Endothelial cell of umbilical vein (primary cell): ENCODE measurements at regions not wholly inside any gene's neighbourhood (a gene's known extent, or its start where the extent isn't known, plus 50 kb on each side); places are given as distances from the start of the nearest gene placed in this dataset.

Experiments
- BruUV-seq: library from RNA; stranded (reverse); fragments of 400-500 nt; replicated peaks from 2 replicates; lab custom pipeline; 2021; lab: Mats Ljungman, UMichigan
- CTCF ChIA-PET: fragments of 300-600, 350-600 bp; sonication (Branson Sonifier 250); formaldehyde crosslinking; loops from one replicate; lab custom pipeline; 2021; ENCODE audit warnings: antibody characterized with exemption, inconsistent platforms; lab: Charles Lee
- POLR2A ChIA-PET: fragments of 300-600, 350-600 bp; sonication (Branson Sonifier 250); formaldehyde crosslinking; loops from one replicate; lab custom pipeline; 2021; ENCODE audit warnings: antibody characterized with exemption, inconsistent platforms; lab: Charles Lee
- DNase-seq: peaks from one replicate; pipeline ENCODE4 v3.0.0-alpha.2; 2011; ENCODE audit warnings: low read depth, low spot score
- FAIRE-seq: peaks from 2 replicates; lab custom pipeline; 2011; peaks lifted over from hg19 to GRCh38; lab: Jason Lieb, UNC
- H2AFZ ChIP-seq: 2 replicates; pipeline ENCODE4 v1.6.0; 2012; ENCODE audit warnings: low read depth, low read length, control low read depth, inconsistent platforms
- H3K27ac ChIP-seq: 2 replicates; pipeline ENCODE4 v1.5.1; 2011; ENCODE audit warnings: low read depth, mild to moderate bottlenecking, control low read depth, low read length, moderate library complexity; ENCODE audit not compliant: insufficient read depth
- H3K27me3 ChIP-seq, 2 experiments: 2 replicates each; pipeline versions ENCODE4 v1.6.0 to v1.6.1; 2011; ENCODE audit warnings: low read length in 2 of 2, mixed read lengths in 1 of 2; ENCODE audit not compliant: control insufficient read depth in 2 of 2, insufficient read depth in 2 of 2
- H3K36me3 ChIP-seq, 2 experiments: 2 replicates in 1 of 2; 3 replicates in 1 of 2; pipeline ENCODE4 v1.5.1; 2011; ENCODE audit warnings: low read length in 2 of 2, mild to moderate bottlenecking in 1 of 2, moderate library complexity in 1 of 2; ENCODE audit not compliant: control insufficient read depth in 2 of 2, insufficient read depth in 2 of 2; ENCODE audit errors: extremely low read depth in 1 of 2
- H3K4me1 ChIP-seq: 3 replicates; pipeline ENCODE4 v1.5.1; 2011; ENCODE audit warnings: mild to moderate bottlenecking, low read length; ENCODE audit not compliant: control insufficient read depth, insufficient read depth; ENCODE audit errors: extremely low read depth
- H3K4me2 ChIP-seq: 2 replicates; pipeline ENCODE4 v1.6.1; 2011; ENCODE audit warnings: low read length, control low read depth, mixed read lengths; ENCODE audit not compliant: insufficient read depth
- H3K4me3 ChIP-seq, 3 experiments: fragments of 200-600 bp in 1 of 3; sonication (generic), shearing (Covaris generic) in 1 of 3; replicated peaks in 1 of 3; 2 replicates each; pipeline ENCODE4 v1.5.1; 2011 to 2016; ENCODE audit warnings: control low read depth in 3 of 3, low read length in 3 of 3, mild to moderate bottlenecking in 2 of 3, inconsistent platforms in 1 of 3, low read depth in 1 of 3, moderate library complexity in 1 of 3; ENCODE audit not compliant: insufficient read depth in 1 of 3
- H3K79me2 ChIP-seq: 2 replicates; pipeline ENCODE4 v1.6.0; 2012; ENCODE audit warnings: low read length, inconsistent platforms; ENCODE audit not compliant: control insufficient read depth, insufficient read depth
- H3K9ac ChIP-seq: replicated peaks from 2 replicates; pipeline ENCODE3; 2011; ENCODE audit warnings: low read length, control low read depth; ENCODE audit not compliant: insufficient read depth; ENCODE audit errors: extremely low read depth
- H3K9me1 ChIP-seq: replicated peaks from 3 replicates; pipeline ENCODE4 v1.6.0; 2011; ENCODE audit warnings: mild to moderate bottlenecking, low read length; ENCODE audit not compliant: control insufficient read depth, insufficient read depth; ENCODE audit errors: extremely low read depth
- H3K9me3 ChIP-seq: replicated peaks from 2 replicates; pipeline ENCODE4 v1.5.1; 2012; ENCODE audit warnings: low read length, inconsistent platforms; ENCODE audit not compliant: control insufficient read depth, insufficient read depth
- H4K20me1 ChIP-seq: replicated peaks from 2 replicates; pipeline ENCODE3; 2011; ENCODE audit warnings: mild to moderate bottlenecking, low read length; ENCODE audit not compliant: control insufficient read depth, insufficient read depth; ENCODE audit errors: extremely low read depth
- EZH2 ChIP-seq: IDR thresholded peaks from 2 replicates; pipeline ENCODE4 v1.6.1; 2012; ENCODE audit warnings: borderline replicate concordance, low read depth, mild to moderate bottlenecking, moderate library complexity, low read length, inconsistent platforms; ENCODE audit not compliant: severe bottlenecking
- FOS ChIP-seq: IDR thresholded peaks from 2 replicates; pipeline ENCODE4 v1.6.1; 2011; ENCODE audit warnings: mild to moderate bottlenecking, low read length, moderate library complexity, borderline replicate concordance; ENCODE audit not compliant: insufficient read depth
- GATA2 ChIP-seq: IDR thresholded peaks from 2 replicates; pipeline ENCODE4 v1.7.0; 2011; ENCODE audit warnings: low read depth, mild to moderate bottlenecking, moderate library complexity, mixed read lengths, low read length; ENCODE audit not compliant: insufficient read length, insufficient read depth
- JUN ChIP-seq: IDR thresholded peaks from 2 replicates; pipeline ENCODE4 v1.6.1; 2011; ENCODE audit warnings: borderline replicate concordance, low read depth; ENCODE audit not compliant: insufficient read length, insufficient read depth
- MYC ChIP-seq: IDR thresholded peaks from one replicate; pipeline ENCODE4 v1.6.1; 2011; ENCODE audit warnings: mild to moderate bottlenecking, low read depth, low read length
- POLR2A ChIP-seq: IDR thresholded peaks from 2 replicates; pipeline ENCODE4 v1.6.1; 2012; ENCODE audit warnings: low read depth, mild to moderate bottlenecking, control low read depth, low read length
- POLR2AphosphoS5 ChIP-seq: IDR thresholded peaks from 2 replicates; pipeline ENCODE4 v1.6.1; 2012; ENCODE audit warnings: low read depth, mild to moderate bottlenecking, control low read depth, low read length, moderate library complexity; ENCODE audit not compliant: insufficient read depth
- dilution Hi-C: fragments of 300-500 bp; cut with MboI; formaldehyde crosslinking; loops from one replicate; pipeline ENCODE4 v1.15.0; 2019; ENCODE audit warnings: low sequenced_read_pairs; ENCODE audit not compliant: extremely low pct_ligation_motif_present
- intact Hi-C: fragments of 100-400 bp; cut with micrococcal nuclease; formaldehyde crosslinking; loops from one replicate; pipeline ENCODE4 v1.10.0; 2022
- TF ChIP-seq, protein P1 (sequence below): IDR thresholded peaks from 2 replicates; pipeline ENCODE4 v1.6.1; 2011; ENCODE audit not compliant: insufficient read depth, insufficient read length
- TF ChIP-seq, protein P2 (sequence below), 2 donors: IDR thresholded peaks; 1 replicate in 1 of 2; 2 replicates in 1 of 2; pipeline ENCODE4 v1.5.1; 2011; ENCODE audit warnings: low read length in 2 of 2, mild to moderate bottlenecking in 2 of 2, moderate library complexity in 2 of 2, control low read depth in 1 of 2, inconsistent platforms in 1 of 2, low read depth in 1 of 2; ENCODE audit not compliant: insufficient read depth in 1 of 2; ENCODE audit errors: extremely low read depth in 1 of 2

DNA sequence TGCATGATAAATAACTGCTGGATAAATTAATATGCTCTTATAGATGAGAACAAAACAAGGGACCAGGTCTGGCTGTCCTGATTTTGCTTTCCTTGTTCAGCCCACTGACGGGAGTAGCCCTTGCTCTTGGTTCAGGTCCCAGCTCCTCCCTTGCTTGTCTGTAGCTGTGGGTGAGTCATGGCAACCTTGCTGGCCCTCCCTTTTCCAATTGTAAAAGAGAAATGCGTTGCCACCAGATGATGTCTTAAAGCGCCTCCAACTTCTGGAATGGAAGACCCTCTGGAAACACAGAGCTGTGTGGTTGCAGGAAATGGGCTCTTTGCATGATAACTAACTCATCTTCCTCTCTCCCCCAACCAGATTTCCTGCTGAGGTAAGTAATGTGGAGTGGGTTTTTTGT lies 171.4 kb downstream of the AASDH start:
- dilution Hi-C loops, result no loop called here
- Histone ChIP-seq H3K27me3 (no peaks in the 10 kb centered on the region), H3K36me3 (no peaks in the 10 kb centered on the region), H3K4me1 (peaks cover 4% of the 10 kb centered on the region), H2AFZ (no peak overlapping the region), H3K79me2 (no peaks in the 10 kb centered on the region), H3K4me3 (no peak overlapping the region), H3K9ac (no peak overlapping the region), H3K9me1 (no peaks in the 10 kb centered on the region), H4K20me1 (no peaks in the 10 kb centered on the region), H3K9me3 (no peaks in the 10 kb centered on the region), H3K4me2 (no peak overlapping the region), H3K27ac (no peak overlapping the region)
- no peak for FAIRE-seq
- POLR2A ChIA-PET, result no interaction called here
- CTCF ChIA-PET, result no interaction called here
- DNase-seq, result peak; percentile 26
- BruUV-seq, result no TSS peak
- intact Hi-C loops, result no loop called here
- TF ChIP-seq POLR2A (no peak), FOS (peak; percentile 10), GATA2 (no peak), EZH2 (no peak), JUN (peak; percentile 28)

DNA sequence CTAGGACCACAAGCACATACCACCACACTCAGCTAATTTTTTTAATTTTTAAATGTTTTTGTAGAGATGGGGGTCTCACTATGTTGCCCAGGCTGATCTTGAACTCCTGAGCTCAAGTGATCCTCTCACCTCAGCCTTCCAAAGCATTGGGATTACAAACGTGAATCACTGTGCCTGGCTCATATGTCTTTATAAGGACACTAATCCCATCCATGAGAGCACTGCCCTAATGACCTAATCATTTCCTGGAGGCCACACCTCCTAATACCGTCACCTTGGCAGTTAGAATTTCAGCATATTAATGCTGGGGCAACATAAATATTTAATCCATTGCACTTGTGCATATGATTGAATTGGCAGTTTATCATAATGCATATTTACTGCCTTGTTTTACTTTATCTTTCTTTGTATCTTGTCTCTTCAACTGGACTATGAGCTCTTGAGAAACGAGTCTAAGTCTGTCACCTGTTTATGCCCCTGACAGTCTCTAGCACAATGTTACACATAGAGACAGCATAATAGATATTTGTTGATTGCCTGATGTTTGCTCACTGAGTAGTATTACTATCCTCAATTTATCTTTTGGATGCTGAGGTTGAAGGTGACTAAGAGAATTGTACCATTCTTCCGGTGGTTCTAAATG lies 172.0 kb downstream of the AASDH start:
- no TSS peak for BruUV-seq
- TF ChIP-seq, protein P1, sequence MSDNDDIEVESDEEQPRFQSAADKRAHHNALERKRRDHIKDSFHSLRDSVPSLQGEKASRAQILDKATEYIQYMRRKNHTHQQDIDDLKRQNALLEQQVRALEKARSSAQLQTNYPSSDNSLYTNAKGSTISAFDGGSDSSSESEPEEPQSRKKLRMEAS, result no peak
- no peak for TF ChIP-seq EZH2
- TF ChIP-seq POLR2AphosphoS5, result no peak
- TF ChIP-seq, protein P2, sequence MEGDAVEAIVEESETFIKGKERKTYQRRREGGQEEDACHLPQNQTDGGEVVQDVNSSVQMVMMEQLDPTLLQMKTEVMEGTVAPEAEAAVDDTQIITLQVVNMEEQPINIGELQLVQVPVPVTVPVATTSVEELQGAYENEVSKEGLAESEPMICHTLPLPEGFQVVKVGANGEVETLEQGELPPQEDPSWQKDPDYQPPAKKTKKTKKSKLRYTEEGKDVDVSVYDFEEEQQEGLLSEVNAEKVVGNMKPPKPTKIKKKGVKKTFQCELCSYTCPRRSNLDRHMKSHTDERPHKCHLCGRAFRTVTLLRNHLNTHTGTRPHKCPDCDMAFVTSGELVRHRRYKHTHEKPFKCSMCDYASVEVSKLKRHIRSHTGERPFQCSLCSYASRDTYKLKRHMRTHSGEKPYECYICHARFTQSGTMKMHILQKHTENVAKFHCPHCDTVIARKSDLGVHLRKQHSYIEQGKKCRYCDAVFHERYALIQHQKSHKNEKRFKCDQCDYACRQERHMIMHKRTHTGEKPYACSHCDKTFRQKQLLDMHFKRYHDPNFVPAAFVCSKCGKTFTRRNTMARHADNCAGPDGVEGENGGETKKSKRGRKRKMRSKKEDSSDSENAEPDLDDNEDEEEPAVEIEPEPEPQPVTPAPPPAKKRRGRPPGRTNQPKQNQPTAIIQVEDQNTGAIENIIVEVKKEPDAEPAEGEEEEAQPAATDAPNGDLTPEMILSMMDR (IDR thresholded peaks at IDR 0.05; ENCODE audit: extremely low read depth in 1 of 2, insufficient read depth in 1 of 2, low read depth in 1 of 2, low read length in 2 of 2), result no peak
- TF ChIP-seq FOS, result no peak
- TF ChIP-seq GATA2, result no peak
- TF ChIP-seq JUN, result no peak
- no peak for TF ChIP-seq POLR2A
- no peak for TF ChIP-seq MYC
- POLR2A ChIA-PET, result no interaction called here

More for the DNA sequence above, 172.0 kb downstream of the AASDH start:
- Histone ChIP-seq H3K4me1 (peaks cover 4% of the 10 kb centered on the region), H3K79me2 (no peaks in the 10 kb centered on the region), H3K9me3 (no peaks in the 10 kb centered on the region), H2AFZ (no peak overlapping the region), H3K4me2 (no peak overlapping the region), H3K4me3 (no peak overlapping the region), H3K27ac (no peak overlapping the region), H3K9ac (no peak overlapping the region), H4K20me1 (no peaks in the 10 kb centered on the region), H3K36me3 (no peaks in the 10 kb centered on the region), H3K9me1 (no peaks in the 10 kb centered on the region), H3K27me3 (no peaks in the 10 kb centered on the region)
- FAIRE-seq, result no peak
- intact Hi-C loops, result no loop called here
- dilution Hi-C loops, result no loop called here
- CTCF ChIA-PET, result no interaction called here
- no peak for DNase-seq
